K562 (cell line): ENCODE measurements at regions not wholly inside any gene's neighbourhood (a gene's known extent, or its start where the extent isn't known, plus 50 kb on each side); places are given as distances from the start of the nearest gene placed in this dataset.

Experiments used
- ATAC-seq: fragments of 200-7000 bp; cut with Tn5 transposase; 3 replicates; pipeline ENCODE4 v1.9.1; 2020; ENCODE audit warnings: moderate library complexity
- BruUV-seq: library from RNA; stranded (reverse); fragments of 400-500 nt; replicated peaks from 2 replicates; lab custom pipeline; 2021; lab: Mats Ljungman, UMichigan
- CTCF ChIA-PET: fragments of 300-600 bp; formaldehyde crosslinking; extraction: SDS; loops from one replicate; lab custom pipeline; 2021; ENCODE audit warnings: low intra/inter-chr PET ratio; lab: Yijun Ruan, JAX
- POLR2A ChIA-PET: fragments of 300-600, 350-650 bp; sonication (Branson Sonifier 250); formaldehyde crosslinking; extraction: SDS; loops from one replicate; lab custom pipeline; 2021; ENCODE audit warnings: antibody characterized with exemption, inconsistent platforms; lab: Yijun Ruan, JAX
- DNase-seq, 4 experiments: peaks; one replicate each; pipeline versions ENCODE4 v3.0.0 to v3.0.0-alpha.2; 2011 to 2018; ENCODE audit warnings: low spot score in 3 of 4, mixed read lengths in 3 of 4; ENCODE audit errors: extremely low read depth in 1 of 4
- FAIRE-seq: peaks from 2 replicates; lab custom pipeline; 2011; peaks lifted over from hg19 to GRCh38; lab: Jason Lieb, UNC
- H2AFZ ChIP-seq: 2 replicates; pipeline ENCODE4 v1.6.0; 2011; ENCODE audit warnings: low read depth, low read length, control low read depth, inconsistent platforms
- H3K27ac ChIP-seq: fragments of 200-600 bp; 3 replicates; pipeline ENCODE4 v1.8.0; 2011; ENCODE audit warnings: low read depth, mild to moderate bottlenecking, control low read depth, inconsistent platforms, low read length, moderate library complexity, mixed read lengths; ENCODE audit errors: extremely low read depth
- H3K27me3 ChIP-seq, 2 experiments: fragments of 300-600 bp in 1 of 2; 2 replicates in 1 of 2; 3 replicates in 1 of 2; pipeline versions ENCODE4 v1.6.0 to v1.8.0; 2011; ENCODE audit warnings: inconsistent platforms in 2 of 2, low read length in 2 of 2, mild to moderate bottlenecking in 1 of 2, mixed read lengths in 1 of 2, moderate library complexity in 1 of 2; ENCODE audit not compliant: control insufficient read depth in 2 of 2, insufficient read depth in 2 of 2
- H3K36me3 ChIP-seq: fragments of 300-600 bp; 3 replicates; pipeline ENCODE4 v1.8.0; 2011; ENCODE audit warnings: mild to moderate bottlenecking, low read length, inconsistent platforms; ENCODE audit not compliant: control insufficient read depth, insufficient read depth
- H3K4me1 ChIP-seq, 2 experiments: fragments of 200-600 bp in 1 of 2; replicated peaks in 1 of 2; 2 replicates in 1 of 2; 3 replicates in 1 of 2; pipeline versions ENCODE4 v1.5.1 to v1.8.0; 2011; ENCODE audit warnings: inconsistent platforms in 2 of 2, low read length in 2 of 2, mild to moderate bottlenecking in 1 of 2, mixed read lengths in 1 of 2, moderate library complexity in 1 of 2; ENCODE audit not compliant: control insufficient read depth in 2 of 2, insufficient read depth in 2 of 2
- H3K4me2 ChIP-seq: 2 replicates; pipeline ENCODE4 v1.6.1; 2011; ENCODE audit warnings: low read length, control low read depth, inconsistent platforms, mixed read lengths; ENCODE audit not compliant: insufficient read depth
- H3K4me3 ChIP-seq: fragments of 200-600 bp; sonication (generic), shearing (Covaris generic); 2 replicates; pipeline ENCODE4 v1.5.1; 2016; ENCODE audit warnings: control low read depth, inconsistent platforms
- H3K79me2 ChIP-seq: fragments of 200-600 bp; 3 replicates; pipeline ENCODE4 v1.8.0; 2011; ENCODE audit warnings: low read length, inconsistent platforms; ENCODE audit not compliant: control insufficient read depth, insufficient read depth
- H3K9ac ChIP-seq, 2 experiments: 2 replicates each; pipeline versions ENCODE4 v1.6.0 to v1.6.1; 2011; ENCODE audit warnings: low read depth in 2 of 2, low read length in 2 of 2, control low read depth in 1 of 2, inconsistent platforms in 1 of 2, mild to moderate bottlenecking in 1 of 2, mixed read lengths in 1 of 2; ENCODE audit not compliant: insufficient read depth in 1 of 2
- H3K9me1 ChIP-seq: one replicate; pipeline ENCODE4 v1.6.0; 2011; ENCODE audit warnings: inconsistent platforms, mild to moderate bottlenecking, low read length, moderate library complexity; ENCODE audit not compliant: control insufficient read depth, insufficient read depth
- H3K9me3 ChIP-seq: replicated peaks from 2 replicates; pipeline ENCODE4 v1.5.1; 2011; ENCODE audit warnings: low read depth, low read length, inconsistent platforms; ENCODE audit not compliant: control insufficient read depth, insufficient read depth
- H4K20me1 ChIP-seq: replicated peaks from 2 replicates; pipeline ENCODE4 v1.6.1; 2011; ENCODE audit warnings: low read length, inconsistent platforms, mixed read lengths; ENCODE audit not compliant: control insufficient read depth, insufficient read depth
- CCAR2 ChIP-seq: fragments of 200-400 bp; formaldehyde crosslinking; IDR thresholded peaks from 2 replicates; pipeline ENCODE4 v1.6.1; 2017; ENCODE audit warnings: mild to moderate bottlenecking, low read depth, low read length
- CHD1 ChIP-seq: fragments of 200-600 bp; sonication (generic); IDR thresholded peaks from one replicate; pipeline ENCODE4 v1.6.1; 2012; ENCODE audit warnings: mild to moderate bottlenecking, moderate library complexity, low read length, inconsistent platforms
- CHD4 ChIP-seq: fragments of 200-600 bp; sonication (generic); IDR thresholded peaks from 3 replicates; pipeline ENCODE4 v1.6.1; 2012; ENCODE audit warnings: low read depth, mild to moderate bottlenecking, mixed read lengths, low read length, inconsistent platforms; ENCODE audit not compliant: insufficient read depth, insufficient replicate concordance, poor library complexity, severe bottlenecking
- COPS2 ChIP-seq: fragments of 450-650 bp; conservative IDR thresholded peaks from 2 replicates; pipeline ENCODE4 v1.6.1; 2016; ENCODE audit warnings: mild to moderate bottlenecking, moderate library complexity
- DDX20 ChIP-seq: fragments of 450-650 bp; IDR thresholded peaks from 2 replicates; pipeline ENCODE4 v1.6.1; 2016; ENCODE audit warnings: missing genetic modification characterization, low read depth, mild to moderate bottlenecking, missing compliant biosample characterization, moderate library complexity
- FOXK1 ChIP-seq: sonication (generic); formaldehyde crosslinking; IDR thresholded peaks from 2 replicates; pipeline ENCODE4 v1.8.0; 2022; ENCODE audit warnings: missing genetic modification reagents, mild to moderate bottlenecking, borderline replicate concordance
- IFI16 ChIP-seq: fragments of 250-450 bp; sonication (Bioruptor Pico); IDR thresholded peaks from 2 replicates; pipeline ENCODE4 v2.1.2; 2022; ENCODE audit warnings: mild to moderate bottlenecking, inconsistent platforms
- KHSRP ChIP-seq: fragments of 450-650 bp; IDR thresholded peaks from 2 replicates; pipeline ENCODE4 v1.6.1; 2017
- LEF1 ChIP-seq: fragments of 450-650 bp; IDR thresholded peaks from 2 replicates; pipeline ENCODE4 v1.6.1; 2016; ENCODE audit warnings: mild to moderate bottlenecking
- PHB2 ChIP-seq: fragments of 450-650 bp; IDR thresholded peaks from 2 replicates; pipeline ENCODE4 v1.6.1; 2017; ENCODE audit warnings: low read depth
- POLR2AphosphoS5 ChIP-seq: IDR thresholded peaks from 2 replicates; pipeline ENCODE4 v1.6.1; 2011; ENCODE audit warnings: mild to moderate bottlenecking, low read depth, low read length, moderate library complexity; ENCODE audit not compliant: control insufficient read depth, insufficient read depth
- SIN3A ChIP-seq, 2 experiments: fragments of 150-350 bp in 1 of 2; IDR thresholded peaks; 2 replicates each; pipeline ENCODE4 v1.6.1; 2011 to 2016; ENCODE audit warnings: borderline replicate concordance in 2 of 2, low read depth in 2 of 2, low read length in 2 of 2, mild to moderate bottlenecking in 2 of 2, moderate library complexity in 2 of 2; ENCODE audit not compliant: control insufficient read depth in 1 of 2
- SMARCA5 ChIP-seq: fragments of 450-650 bp; IDR thresholded peaks from 2 replicates; pipeline ENCODE4 v1.6.1; 2016
- U2AF1 ChIP-seq: fragments of 200-400 bp; formaldehyde crosslinking; optimal IDR thresholded peaks from 2 replicates; pipeline ENCODE3; 2017; ENCODE audit warnings: mild to moderate bottlenecking, low read depth, low read length, moderate library complexity
- XRCC3 ChIP-seq: fragments of 450-650 bp; IDR thresholded peaks from 2 replicates; pipeline ENCODE4 v1.6.1; 2017; ENCODE audit warnings: mild to moderate bottlenecking, moderate library complexity
- ZNF143 ChIP-seq: sonication (generic); formaldehyde crosslinking; IDR thresholded peaks from 2 replicates; pipeline ENCODE4 v1.9.0; 2022; ENCODE audit warnings: mild to moderate bottlenecking, missing genetic modification reagents
- ZNF280B ChIP-seq: fragments of 250-450 bp; sonication (Bioruptor Pico); IDR thresholded peaks from 2 replicates; pipeline ENCODE4 v1.5.1; 2021; ENCODE audit warnings: mild to moderate bottlenecking
- ZNF583 ChIP-seq: fragments of 250-450 bp; sonication (Bioruptor Pico); IDR thresholded peaks from 2 replicates; pipeline ENCODE4 v1.4.0; 2020
- WGBS: fragments of 100-300 bp; shearing (Covaris generic); methylation state at CpG from one replicate; pipeline ENCODE4 v1.1.6; 2016; ENCODE audit warnings: low coverage, mixed read lengths; ENCODE audit not compliant: insufficient coverage; ENCODE audit errors: missing lambda C conversion rate; 5-methylcytosine and 5-hydroxymethylcytosine counted together
- in situ Hi-C: fragments of 300-500 bp; cut with MboI; formaldehyde crosslinking; loops from 4 replicates; pipeline ENCODE4 v1.15.0; 2018; ENCODE audit warnings: inconsistent platforms, mixed read lengths
- intact Hi-C: fragments of 100-400 bp; cut with micrococcal nuclease; formaldehyde crosslinking; loops from 2 replicates; pipeline ENCODE4 v1.14.2; 2022

GRCh38 chr4:122252584-122252983, 100.5 kb downstream of the BLTP1 start:
- no peak for FAIRE-seq
- CTCF ChIA-PET, result no interaction called here
- in situ Hi-C loops (no loop called here), intact Hi-C loops (no loop called here)
- H3K9ac ChIP-seq, result no peak overlapping the region
- H3K27me3 ChIP-seq, result no peaks in the 10 kb centered on the region
- no peak overlapping the region for H2AFZ ChIP-seq
- no peaks in the 10 kb centered on the region for H3K9me3 ChIP-seq
- no peaks in the 10 kb centered on the region for H3K4me1 ChIP-seq
- TF ChIP-seq SIN3A (IDR thresholded peaks at IDR 0.05; ENCODE audit: borderline replicate concordance in 2 of 2, control insufficient read depth in 1 of 2, low read depth in 2 of 2, low read length in 2 of 2) (no peak), DDX20 (tag) (no peak), CCAR2 (no peak), PHB2 (no peak), SMARCA5 (no peak), POLR2AphosphoS5 (no peak), LEF1 (no peak), U2AF1 (no peak), ZNF583 (no peak), ZNF143 (CRISPR knock-in tag) (no peak), ZNF280B (no peak), FOXK1 (CRISPR knock-in tag) (no peak), CHD1 (no peak), XRCC3 (no peak), KHSRP (no peak), CHD4 (no peak), COPS2 (no peak), IFI16 (no peak)
- TF ChIP-seq, all 486 proteins: peak for 0
- no peaks in the 10 kb centered on the region for H3K9me1 ChIP-seq
- peaks cover 24% of the 10 kb centered on the region for H3K36me3 ChIP-seq
- no TSS peak for BruUV-seq
- no peak overlapping the region for H3K27ac ChIP-seq
- DNase-seq, result no peak
- WGBS, result 79% methylated on average over 4 of the region's 4 CpGs
- no peaks in the 10 kb centered on the region for H3K79me2 ChIP-seq
- H3K4me3 ChIP-seq, result no peak overlapping the region
- no peak for ATAC-seq
- no peak overlapping the region for H3K4me2 ChIP-seq
- POLR2A ChIA-PET, result no interaction called here
- H4K20me1 ChIP-seq, result no peaks in the 10 kb centered on the region
